PC-9 (cell line): ENCODE measurements at regions not wholly inside any gene's neighbourhood (a gene's known extent, or its start where the extent isn't known, plus 50 kb on each side); places are given as distances from the start of the nearest gene placed in this dataset.

Source experiments
- BruUV-seq: library from RNA; stranded (reverse); fragments of 400-500 nt; replicated peaks from 2 replicates; lab custom pipeline; 2021; lab: Mats Ljungman, UMichigan
- CTCF ChIA-PET: fragments of 300-600 bp; sonication (Branson Sonifier 250); formaldehyde crosslinking; loops from one replicate; lab custom pipeline; 2022; ENCODE audit warnings: antibody characterized with exemption; lab: Charles Lee
- POLR2A ChIA-PET: fragments of 300-600 bp; sonication (Branson Sonifier 250); formaldehyde crosslinking; loops from one replicate; lab custom pipeline; 2022; ENCODE audit warnings: antibody characterized with exemption; ENCODE audit not compliant: unreplicated experiment; lab: Charles Lee
- DNase-seq, 2 experiments: peaks; one replicate each; pipeline versions ENCODE4 v3.0.0 to v3.0.0-alpha.2; 2015 to 2022; ENCODE audit warnings: mixed read lengths in 1 of 2
- H2AFZ ChIP-seq: fragments of 200-600 bp; sonication (generic); 2 replicates; pipeline ENCODE4 v1.8.1; 2017; ENCODE audit warnings: antibody characterized with exemption
- H3F3A ChIP-seq: fragments of 200-600 bp; sonication (generic); 2 replicates; pipeline ENCODE4 v1.8.1; 2017; ENCODE audit warnings: antibody characterized with exemption, mild to moderate bottlenecking, low read depth; ENCODE audit not compliant: insufficient read depth
- H3K27ac ChIP-seq: fragments of 200-600 bp; sonication (generic); 2 replicates; pipeline ENCODE4 v1.6.1; 2016; ENCODE audit warnings: mixed run types
- H3K27me3 ChIP-seq: fragments of 200-600 bp; sonication (generic); 2 replicates; pipeline ENCODE4 v1.6.1; 2016; ENCODE audit warnings: low read depth, mixed run types; ENCODE audit not compliant: insufficient read depth
- H3K36me3 ChIP-seq: fragments of 200-600 bp; sonication (generic); 2 replicates; pipeline ENCODE4 v1.6.1; 2016; ENCODE audit warnings: low read depth, mixed run types
- H3K4me1 ChIP-seq: fragments of 200-600 bp; sonication (generic); replicated peaks from 2 replicates; pipeline ENCODE4 v1.6.1; 2016; ENCODE audit warnings: mixed run types; ENCODE audit not compliant: insufficient read depth
- H3K4me2 ChIP-seq: fragments of 200-600 bp; sonication (generic); 2 replicates; pipeline ENCODE4 v1.6.1; 2017; ENCODE audit warnings: mixed run types
- H3K4me3 ChIP-seq: fragments of 200-600 bp; sonication (generic); 2 replicates; pipeline ENCODE4 v1.6.1; 2016; ENCODE audit warnings: mixed run types
- H3K79me2 ChIP-seq: fragments of 200-600 bp; sonication (generic); 2 replicates; pipeline ENCODE4 v1.6.1; 2017; ENCODE audit warnings: low read depth, mixed run types
- H3K9me2 ChIP-seq: fragments of 200-600 bp; sonication (generic); 2 replicates; pipeline ENCODE4 v1.8.1; 2017; ENCODE audit warnings: mild to moderate bottlenecking; ENCODE audit not compliant: insufficient read depth
- H3K9me3 ChIP-seq: fragments of 200-600 bp; sonication (generic); 2 replicates; pipeline ENCODE4 v1.8.1; 2016; ENCODE audit warnings: low read depth; ENCODE audit not compliant: insufficient read depth
- H4K20me1 ChIP-seq: fragments of 200-600 bp; sonication (generic); 2 replicates; pipeline ENCODE4 v1.8.1; 2017; ENCODE audit not compliant: insufficient read depth
- CTCF ChIP-seq: fragments of 200-600 bp; sonication (generic); conservative IDR thresholded peaks from 2 replicates; pipeline ENCODE4 v1.6.1; 2017; ENCODE audit warnings: mixed run types, antibody characterized with exemption, mild to moderate bottlenecking, moderate library complexity
- EZH2 ChIP-seq: fragments of 200-600 bp; sonication (generic); IDR thresholded peaks from 2 replicates; pipeline ENCODE4 v1.8.0; 2017; ENCODE audit warnings: antibody characterized with exemption, low read depth
- intact Hi-C: fragments of 100-400 bp; cut with micrococcal nuclease; formaldehyde crosslinking; loops from one replicate; pipeline ENCODE4 v1.10.0; 2022; ENCODE audit not compliant: unreplicated experiment

DNA sequence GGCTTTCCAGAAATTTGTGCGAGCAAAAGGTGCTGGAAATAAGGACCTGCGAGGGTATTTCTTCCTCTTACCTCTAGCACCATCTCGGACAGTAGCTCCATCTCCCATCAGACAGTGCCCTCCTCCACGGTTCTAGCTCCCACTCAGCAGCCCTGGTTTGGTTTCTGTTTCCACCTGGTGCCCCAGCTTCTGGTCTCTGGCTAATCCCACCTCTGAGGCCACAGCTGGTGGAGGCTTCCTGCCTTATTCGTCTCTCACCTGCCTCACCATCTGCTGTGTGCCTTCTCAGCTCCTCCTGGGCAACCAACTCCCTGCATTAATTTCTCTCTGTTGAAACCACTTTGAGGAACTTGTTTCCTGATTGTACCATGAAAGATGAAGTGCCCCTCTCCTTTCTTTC is 162.4 kb upstream of the CDYL start:
- no TSS peak for BruUV-seq
- intact Hi-C loops = no loop called here
- Histone ChIP-seq H3K79me2 (no peaks in the 10 kb centered on the region), H3K4me1 (no peaks in the 10 kb centered on the region), H3K9me2 (no peaks in the 10 kb centered on the region), H3K4me3 (no peak overlapping the region), H3K36me3 (no peaks in the 10 kb centered on the region), H2AFZ (no peak overlapping the region), H4K20me1 (no peaks in the 10 kb centered on the region), H3F3A (no peaks in the 10 kb centered on the region), H3K27ac (no peak overlapping the region), H3K27me3 (no peaks in the 10 kb centered on the region), H3K4me2 (no peak overlapping the region), H3K9me3 (no peaks in the 10 kb centered on the region)
- ChIA-PET POLR2A (interaction anchor here (0.7 kb wide), 1 partner anchor 19 kb away, joined by 3 read pairs; no protein-coding TSS in a partner anchor), CTCF (no interaction called here)
- TF ChIP-seq EZH2 = no peak
- no peak for TF ChIP-seq CTCF
- no peak for DNase-seq

- Histone ChIP-seq H3K4me3 (no peak overlapping the region), H3K9me3 (no peaks in the 10 kb centered on the region), H3K27me3 (no peaks in the 10 kb centered on the region), H3K4me2 (no peak overlapping the region), H3K9me2 (no peaks in the 10 kb centered on the region), H3K36me3 (no peaks in the 10 kb centered on the region), H3K79me2 (no peaks in the 10 kb centered on the region), H2AFZ (no peak overlapping the region), H3F3A (no peaks in the 10 kb centered on the region), H3K27ac (no peak overlapping the region), H3K4me1 (peaks cover 2% of the 10 kb centered on the region), H4K20me1 (no peaks in the 10 kb centered on the region)
- CTCF ChIA-PET = no interaction called here
- intact Hi-C loops = no loop called here
- no TSS peak for BruUV-seq
- POLR2A ChIA-PET = no interaction called here
- TF ChIP-seq EZH2 = no peak
- TF ChIP-seq CTCF = no peak
- no peak for DNase-seq
These were observed 162.8 kb upstream of the CDYL start for GRCh38 chr6:4613381-4613780.

GRCh38 chr6:4612636-4613171 is 163.5 kb upstream of the CDYL start:
- no peaks in the 10 kb centered on the region for H3K79me2 ChIP-seq
- H3K9me2 ChIP-seq = no peaks in the 10 kb centered on the region
- no peak overlapping the region for H2AFZ ChIP-seq
- H3K9me3 ChIP-seq = no peaks in the 10 kb centered on the region
- no peaks in the 10 kb centered on the region for H3K36me3 ChIP-seq
- H3K27ac ChIP-seq = no peak overlapping the region
- H3F3A ChIP-seq = peaks cover 5% of the 10 kb centered on the region; the same call in 1 of the 2 replicates
- H3K4me2 ChIP-seq = no peak overlapping the region
- H3K27me3 ChIP-seq = no peaks in the 10 kb centered on the region
- H3K4me1 ChIP-seq = peaks cover 9% of the 10 kb centered on the region
- H4K20me1 ChIP-seq = no peaks in the 10 kb centered on the region
- TF ChIP-seq CTCF (no peak), EZH2 (no peak)
- intact Hi-C loops = no loop called here
- no TSS peak for BruUV-seq
- DNase-seq = no peak
- H3K4me3 ChIP-seq = no peak overlapping the region
- ChIA-PET CTCF (no interaction called here), POLR2A (interaction anchor here (0.9 kb wide), 1 partner anchor 253 kb away, joined by 6 read pairs; no protein-coding TSS in a partner anchor)
